Astrocyte (in vitro differentiated cells and primary cell): ENCODE measurements at regions not wholly inside any gene's neighbourhood (a gene's known extent, or its start where the extent isn't known, plus 50 kb on each side); places are given as distances from the start of the nearest gene placed in this dataset.

Experiments
- EZH2 ChIP-seq: IDR thresholded peaks from 2 replicates; pipeline ENCODE4 v1.6.1; 2012; ENCODE audit warnings: mild to moderate bottlenecking, low read length, inconsistent platforms; ENCODE audit not compliant: insufficient read depth
- TF ChIP-seq, protein P1 (sequence below): IDR thresholded peaks from 2 replicates; pipeline ENCODE4 v1.5.1; 2011; ENCODE audit warnings: low read depth, mild to moderate bottlenecking, inconsistent platforms, low read length, moderate library complexity; ENCODE audit not compliant: insufficient read depth

DNA sequence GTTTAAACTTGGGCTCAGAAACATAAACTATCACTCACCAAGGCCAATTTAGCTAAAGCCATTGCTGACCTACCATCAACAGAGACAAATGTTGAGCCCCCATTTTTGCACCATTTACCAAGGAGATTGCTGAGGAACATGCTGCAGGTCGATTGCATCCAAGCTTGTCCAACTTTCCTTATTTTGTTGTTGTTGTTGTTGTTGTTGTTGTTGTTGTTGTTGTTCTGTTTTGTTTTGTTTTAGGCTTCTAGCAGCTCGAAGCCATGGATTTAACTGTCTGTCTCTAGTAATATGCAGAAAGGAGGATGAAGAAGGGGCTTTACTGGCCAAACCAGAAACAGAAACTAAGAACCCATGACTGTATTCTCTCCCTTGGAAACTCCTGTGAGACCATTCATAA lies 571.5 kb downstream of the IRS1 start:
- no peak for TF ChIP-seq EZH2
- TF ChIP-seq, protein P1, sequence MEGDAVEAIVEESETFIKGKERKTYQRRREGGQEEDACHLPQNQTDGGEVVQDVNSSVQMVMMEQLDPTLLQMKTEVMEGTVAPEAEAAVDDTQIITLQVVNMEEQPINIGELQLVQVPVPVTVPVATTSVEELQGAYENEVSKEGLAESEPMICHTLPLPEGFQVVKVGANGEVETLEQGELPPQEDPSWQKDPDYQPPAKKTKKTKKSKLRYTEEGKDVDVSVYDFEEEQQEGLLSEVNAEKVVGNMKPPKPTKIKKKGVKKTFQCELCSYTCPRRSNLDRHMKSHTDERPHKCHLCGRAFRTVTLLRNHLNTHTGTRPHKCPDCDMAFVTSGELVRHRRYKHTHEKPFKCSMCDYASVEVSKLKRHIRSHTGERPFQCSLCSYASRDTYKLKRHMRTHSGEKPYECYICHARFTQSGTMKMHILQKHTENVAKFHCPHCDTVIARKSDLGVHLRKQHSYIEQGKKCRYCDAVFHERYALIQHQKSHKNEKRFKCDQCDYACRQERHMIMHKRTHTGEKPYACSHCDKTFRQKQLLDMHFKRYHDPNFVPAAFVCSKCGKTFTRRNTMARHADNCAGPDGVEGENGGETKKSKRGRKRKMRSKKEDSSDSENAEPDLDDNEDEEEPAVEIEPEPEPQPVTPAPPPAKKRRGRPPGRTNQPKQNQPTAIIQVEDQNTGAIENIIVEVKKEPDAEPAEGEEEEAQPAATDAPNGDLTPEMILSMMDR = no peak
